Esophagus muscularis mucosa (tissue), 4 donors: ENCODE measurements at regions not wholly inside any gene's neighbourhood (a gene's known extent, or its start where the extent isn't known, plus 50 kb on each side); places are given as distances from the start of the nearest gene placed in this dataset.

Experiments
- EP300 ChIP-seq: sonication (generic); formaldehyde crosslinking; IDR thresholded peaks from one replicate; pipeline ENCODE4 v1.6.1; 2017; ENCODE audit warnings: antibody characterized with exemption
- POLR2A ChIP-seq: fragments of 450-650 bp; IDR thresholded peaks from one replicate; pipeline ENCODE4 v1.6.1; 2017; ENCODE audit warnings: antibody characterized with exemption, moderate library complexity, mild to moderate bottlenecking, low read depth
- POLR2AphosphoS5 ChIP-seq, 2 donors: sonication (generic); formaldehyde crosslinking; IDR thresholded peaks; one replicate each; pipeline ENCODE4 v1.6.1; 2017; ENCODE audit warnings: antibody characterized with exemption in 2 of 2
- TF ChIP-seq, protein P1 (sequence below), 3 experiments: fragments of 200-600 bp in 2 of 3; fragments of 450-650 bp in 1 of 3; sonication (generic) in 2 of 3; IDR thresholded peaks; one replicate each; pipeline ENCODE4 v1.5.1; 2017 to 2019; ENCODE audit warnings: antibody characterized with exemption in 3 of 3, mild to moderate bottlenecking in 2 of 3, moderate library complexity in 1 of 3

DNA sequence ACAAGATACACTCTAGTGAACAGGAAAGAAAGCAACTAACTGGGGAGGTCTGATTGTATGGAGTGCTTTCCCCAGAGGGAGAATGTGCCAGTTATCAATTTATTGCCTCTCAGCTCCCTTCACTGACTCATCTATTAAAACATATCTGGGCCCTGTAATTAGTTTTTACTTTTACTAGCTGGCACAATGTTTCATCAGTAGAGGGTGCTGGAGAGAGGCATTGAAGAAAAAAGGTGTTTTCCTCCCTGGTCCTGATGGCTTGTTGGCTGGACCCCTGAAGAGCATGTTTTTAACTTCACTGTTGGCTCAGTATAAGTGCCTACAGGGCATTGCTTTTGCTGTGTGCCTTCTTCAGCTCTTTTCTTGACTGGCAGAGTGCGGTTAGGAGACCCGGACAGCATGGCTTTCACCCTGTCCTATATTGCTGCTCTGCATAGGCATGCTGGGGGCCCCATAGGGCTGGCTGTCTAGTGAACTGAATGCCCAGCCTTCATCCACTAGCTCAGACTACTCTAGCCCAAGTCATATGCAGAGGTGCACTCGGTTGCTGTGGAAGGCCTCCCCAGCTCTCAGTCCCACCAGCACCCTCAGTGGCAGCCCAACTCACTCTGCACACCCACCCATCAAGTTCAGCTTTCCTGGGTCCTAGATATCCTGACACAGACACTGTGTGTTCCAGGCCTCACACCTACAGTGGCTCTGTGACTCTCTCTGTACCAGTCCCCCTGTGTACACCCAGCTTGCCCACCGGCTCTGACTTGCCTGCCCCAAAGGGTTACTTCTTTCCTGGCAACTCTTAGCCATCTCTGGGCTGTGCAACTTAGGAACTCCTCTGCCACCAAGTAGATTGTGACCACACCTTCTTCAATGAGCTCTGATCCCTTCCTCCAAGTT is 62.3 kb upstream of the ACYP2 start:
- TF ChIP-seq, protein P1, sequence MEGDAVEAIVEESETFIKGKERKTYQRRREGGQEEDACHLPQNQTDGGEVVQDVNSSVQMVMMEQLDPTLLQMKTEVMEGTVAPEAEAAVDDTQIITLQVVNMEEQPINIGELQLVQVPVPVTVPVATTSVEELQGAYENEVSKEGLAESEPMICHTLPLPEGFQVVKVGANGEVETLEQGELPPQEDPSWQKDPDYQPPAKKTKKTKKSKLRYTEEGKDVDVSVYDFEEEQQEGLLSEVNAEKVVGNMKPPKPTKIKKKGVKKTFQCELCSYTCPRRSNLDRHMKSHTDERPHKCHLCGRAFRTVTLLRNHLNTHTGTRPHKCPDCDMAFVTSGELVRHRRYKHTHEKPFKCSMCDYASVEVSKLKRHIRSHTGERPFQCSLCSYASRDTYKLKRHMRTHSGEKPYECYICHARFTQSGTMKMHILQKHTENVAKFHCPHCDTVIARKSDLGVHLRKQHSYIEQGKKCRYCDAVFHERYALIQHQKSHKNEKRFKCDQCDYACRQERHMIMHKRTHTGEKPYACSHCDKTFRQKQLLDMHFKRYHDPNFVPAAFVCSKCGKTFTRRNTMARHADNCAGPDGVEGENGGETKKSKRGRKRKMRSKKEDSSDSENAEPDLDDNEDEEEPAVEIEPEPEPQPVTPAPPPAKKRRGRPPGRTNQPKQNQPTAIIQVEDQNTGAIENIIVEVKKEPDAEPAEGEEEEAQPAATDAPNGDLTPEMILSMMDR (IDR thresholded peaks at IDR 0.05): no peak
- TF ChIP-seq EP300: no peak
- no peak for TF ChIP-seq POLR2A
- TF ChIP-seq POLR2AphosphoS5 (IDR thresholded peaks at IDR 0.05): no peak
